IMR-90 (cell line): ENCODE measurements at regions not wholly inside any gene's neighbourhood (a gene's known extent, or its start where the extent isn't known, plus 50 kb on each side); places are given as distances from the start of the nearest gene placed in this dataset.
"Not testable (repeated sequence)": the region's sequence is repeated elsewhere in the genome, so short reads cannot be mapped to it uniquely, and the experiment has no call there.

ENCODE experiments used
- ATAC-seq: fragments of 200-7000 bp; cut with Tn5 transposase; 2 replicates; pipeline ENCODE4 v1.9.1; 2020; ENCODE audit warnings: low read depth, mild to moderate bottlenecking, moderate library complexity
- BruUV-seq: library from RNA; stranded (reverse); fragments of 400-500 nt; replicated peaks from 2 replicates; lab custom pipeline; 2021; lab: Mats Ljungman, UMichigan
- CTCF ChIA-PET: fragments of 300-600 bp; formaldehyde crosslinking; extraction: SDS; loops from one replicate; lab custom pipeline; 2021; ENCODE audit warnings: antibody characterized with exemption; lab: Yijun Ruan, JAX
- POLR2A ChIA-PET: fragments of 300-600 bp; sonication (Branson Sonifier 250); formaldehyde crosslinking; loops from one replicate; lab custom pipeline; 2022; ENCODE audit warnings: antibody characterized with exemption; ENCODE audit not compliant: unreplicated experiment; lab: Charles Lee
- DNase-seq: peaks from one replicate; pipeline ENCODE4 v3.0.0; 2013
- H2AFZ ChIP-seq: replicated peaks from 2 replicates; pipeline ENCODE3; 2013; ENCODE audit warnings: low read length, mild to moderate bottlenecking; ENCODE audit not compliant: poor library complexity
- H2AK5ac ChIP-seq: 2 replicates; pipeline ENCODE4 v1.6.1; 2013; ENCODE audit warnings: low read depth, low read length, inconsistent platforms
- H2AK9ac ChIP-seq: replicated peaks from 2 replicates; pipeline ENCODE3; 2013; ENCODE audit warnings: mild to moderate bottlenecking, low read depth, low read length, moderate library complexity; ENCODE audit not compliant: poor library complexity
- H2BK120ac ChIP-seq: 2 replicates; pipeline ENCODE4 v1.6.1; 2013; ENCODE audit warnings: low read depth, low read length, inconsistent platforms
- H2BK15ac ChIP-seq: 3 replicates; pipeline ENCODE4 v1.6.1; 2013; ENCODE audit warnings: low read depth, low read length, inconsistent platforms
- H2BK20ac ChIP-seq: 2 replicates; pipeline ENCODE4 v1.6.1; 2013; ENCODE audit warnings: low read depth, mild to moderate bottlenecking, inconsistent platforms, low read length, moderate library complexity
- H2BK5ac ChIP-seq: 2 replicates; pipeline ENCODE4 v1.6.1; 2013; ENCODE audit warnings: mild to moderate bottlenecking, low read depth, low read length, inconsistent platforms; ENCODE audit not compliant: poor library complexity, severe bottlenecking
- H3K14ac ChIP-seq: replicated peaks from 2 replicates; pipeline ENCODE4 v1.6.1; 2013; ENCODE audit warnings: low read depth, low read length, inconsistent platforms
- H3K18ac ChIP-seq: 2 replicates; pipeline ENCODE4 v1.6.1; 2013; ENCODE audit warnings: low read depth, low read length, control low read depth
- H3K23ac ChIP-seq: 2 replicates; pipeline ENCODE4 v1.6.1; 2013; ENCODE audit warnings: low read depth, low read length, inconsistent platforms
- H3K27ac ChIP-seq: 2 replicates; pipeline ENCODE4 v1.5.1; 2013; ENCODE audit warnings: mild to moderate bottlenecking, control low read depth, low read length; ENCODE audit not compliant: insufficient read depth
- H3K27me3 ChIP-seq: 2 replicates; pipeline ENCODE4 v1.6.1; 2013; ENCODE audit warnings: low read length; ENCODE audit not compliant: control insufficient read depth, insufficient read depth
- H3K36me3 ChIP-seq: 2 replicates; pipeline ENCODE4 v1.6.1; 2013; ENCODE audit warnings: low read length, mixed read lengths; ENCODE audit not compliant: control insufficient read depth, insufficient read depth
- H3K4ac ChIP-seq: 2 replicates; pipeline ENCODE4 v1.6.1; 2013; ENCODE audit warnings: low read depth, low read length, inconsistent platforms
- H3K4me1 ChIP-seq: 2 replicates; pipeline ENCODE4 v1.6.1; 2013; ENCODE audit warnings: low read length, mixed read lengths; ENCODE audit not compliant: control insufficient read depth, insufficient read depth
- H3K4me2 ChIP-seq: 2 replicates; pipeline ENCODE4 v1.6.1; 2013; ENCODE audit warnings: low read depth, mild to moderate bottlenecking, control low read depth, low read length, moderate library complexity
- H3K4me3 ChIP-seq: 2 replicates; pipeline ENCODE4 v1.5.1; 2013; ENCODE audit warnings: low read depth, mild to moderate bottlenecking, control low read depth, low read length, moderate library complexity; ENCODE audit not compliant: insufficient read depth
- H3K56ac ChIP-seq: 2 replicates; pipeline ENCODE4 v1.6.1; 2013; ENCODE audit warnings: low read length, inconsistent platforms; ENCODE audit not compliant: insufficient read depth; ENCODE audit errors: extremely low read depth
- H3K79me1 ChIP-seq, 2 experiments: 2 replicates each; pipeline ENCODE4 v1.6.1; 2013; ENCODE audit warnings: low read length in 2 of 2, inconsistent platforms in 1 of 2, low read depth in 1 of 2
- H3K9ac ChIP-seq: 2 replicates; pipeline ENCODE4 v1.6.1; 2013; ENCODE audit warnings: low read depth, low read length, control low read depth
- H3K9me1 ChIP-seq: 2 replicates; pipeline ENCODE4 v1.6.1; 2013; ENCODE audit warnings: low read length, inconsistent platforms; ENCODE audit not compliant: insufficient read depth
- H3K9me3 ChIP-seq: 2 replicates; pipeline ENCODE4 v1.6.1; 2013; ENCODE audit warnings: low read length; ENCODE audit not compliant: control insufficient read depth, insufficient read depth
- H4K20me1 ChIP-seq: 2 replicates; pipeline ENCODE4 v1.6.1; 2013; ENCODE audit warnings: low read length, inconsistent platforms; ENCODE audit not compliant: insufficient read depth
- H4K5ac ChIP-seq: 2 replicates; pipeline ENCODE4 v1.6.1; 2013; ENCODE audit warnings: mild to moderate bottlenecking, low read depth, low read length, control low read depth
- H4K8ac ChIP-seq, 2 experiments: 2 replicates each; pipeline ENCODE4 v1.6.1; 2013; ENCODE audit warnings: low read depth in 2 of 2, low read length in 2 of 2, control low read depth in 1 of 2, inconsistent platforms in 1 of 2
- H4K91ac ChIP-seq: 2 replicates; pipeline ENCODE4 v1.6.1; 2013; ENCODE audit warnings: low read depth, low read length, inconsistent platforms; ENCODE audit not compliant: insufficient read depth
- WGBS, 2 experiments: methylation state at CpG; one replicate each; pipeline versions ENCODE4 v1.1.5 to v1.1.7; 2013; ENCODE audit warnings: missing lambda C conversion rate in 2 of 2; ENCODE audit not compliant: insufficient read length in 1 of 2; ENCODE audit errors: extremely low coverage in 2 of 2; 5-methylcytosine and 5-hydroxymethylcytosine counted together
- dilution Hi-C: fragments of 300-500 bp; cut with HindIII; formaldehyde crosslinking; loops from one replicate; pipeline ENCODE4 v1.14.3; 2018; ENCODE audit warnings: low sequenced_read_pairs; ENCODE audit not compliant: unreplicated experiment
- in situ Hi-C: fragments of 300-500 bp; cut with MboI; formaldehyde crosslinking; loops from 3 replicates; pipeline ENCODE4 v1.14.3; 2019; ENCODE audit warnings: low sequenced_read_pairs, inconsistent platforms, mixed read lengths
- intact Hi-C: fragments of 100-400 bp; cut with micrococcal nuclease; formaldehyde crosslinking; loops from 2 replicates; pipeline ENCODE4 v1.10.0; 2022

- H3K9ac ChIP-seq, H4K20me1 ChIP-seq, H2BK120ac ChIP-seq, H2BK20ac ChIP-seq, H2AK9ac ChIP-seq, H3K4me1 ChIP-seq, H3K9me1 ChIP-seq, H3K4ac ChIP-seq, H3K4me3 ChIP-seq, H4K5ac ChIP-seq, H3K23ac ChIP-seq, H3K14ac ChIP-seq, H4K8ac ChIP-seq, H3K79me1 ChIP-seq, H2BK5ac ChIP-seq, H3K27me3 ChIP-seq, intact Hi-C loops, in situ Hi-C loops, H3K36me3 ChIP-seq, dilution Hi-C loops, BruUV-seq, H3K56ac ChIP-seq, H3K9me3 ChIP-seq, H2BK15ac ChIP-seq, DNase-seq, H2AK5ac ChIP-seq, H3K18ac ChIP-seq, H3K4me2 ChIP-seq, CTCF ChIA-PET, POLR2A ChIA-PET, H4K91ac ChIP-seq, H3K27ac ChIP-seq, H2AFZ ChIP-seq: not testable (repeated sequence)
- peak; percentile 76 for ATAC-seq
- no CpG with 5 or more reads among the region's 10 CpGs for WGBS, 2 experiments
Measured at GRCh38 chr21:6020953-6021716, 4500.2 kb upstream of the TPTE start.

DNA sequence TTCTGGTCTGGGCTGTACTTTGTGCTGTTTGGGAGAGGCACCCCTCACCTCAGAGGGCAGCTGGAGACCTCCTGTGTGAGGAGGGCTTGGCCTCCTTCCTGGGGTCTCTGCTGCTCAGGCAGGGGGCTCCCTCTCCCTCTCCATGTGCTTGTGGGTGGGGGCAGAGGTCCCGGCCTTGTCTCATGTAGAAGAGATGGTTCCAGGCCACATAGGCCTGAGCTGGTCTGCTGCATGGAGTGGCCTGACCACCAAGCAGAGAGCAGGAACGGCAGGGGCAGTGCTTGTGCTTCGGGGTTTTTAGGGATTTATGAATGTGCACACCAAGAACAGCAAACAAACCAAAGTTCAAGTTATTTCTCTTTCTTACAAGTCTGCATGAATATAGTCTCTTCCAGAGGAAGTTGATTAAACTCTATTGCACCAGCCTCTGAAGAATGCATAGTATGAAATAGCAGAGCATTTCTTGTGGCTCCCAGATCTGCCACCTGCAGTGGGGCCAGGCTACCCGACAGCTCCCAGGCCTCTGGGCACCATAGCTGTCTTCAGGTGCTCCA is 4499.6 kb upstream of the TPTE start:
- DNase-seq, H4K20me1 ChIP-seq, H3K23ac ChIP-seq, POLR2A ChIA-PET, H2BK120ac ChIP-seq, H3K56ac ChIP-seq, H3K9me3 ChIP-seq, H3K36me3 ChIP-seq, H4K91ac ChIP-seq, H3K27me3 ChIP-seq, H3K4me2 ChIP-seq, CTCF ChIA-PET, dilution Hi-C loops, intact Hi-C loops, H3K18ac ChIP-seq, H2AFZ ChIP-seq, H4K5ac ChIP-seq, H2BK5ac ChIP-seq, H2BK15ac ChIP-seq, H2AK9ac ChIP-seq, H3K14ac ChIP-seq, H3K79me1 ChIP-seq, H2BK20ac ChIP-seq, H3K9me1 ChIP-seq, H2AK5ac ChIP-seq, H3K27ac ChIP-seq, H3K4me3 ChIP-seq, H3K4me1 ChIP-seq, BruUV-seq, H3K9ac ChIP-seq, H4K8ac ChIP-seq, H3K4ac ChIP-seq, in situ Hi-C loops: not testable (repeated sequence)
- WGBS, 2 experiments: no CpG with 5 or more reads among the region's 4 CpGs
- peak; percentile 24 for ATAC-seq
